GM21423 (cell line): ENCODE measurements at regions not wholly inside any gene's neighbourhood (a gene's known extent, or its start where the extent isn't known, plus 50 kb on each side); places are given as distances from the start of the nearest gene placed in this dataset.
"Not testable (repeated sequence)": the region's sequence is repeated elsewhere in the genome, so short reads cannot be mapped to it uniquely, and the experiment has no call there.

Source experiments
- ATAC-seq: cut with Tn5 transposase; IDR thresholded peaks from one replicate; pipeline ENCODE4 v1.9.1; 2021; ENCODE audit warnings: mild to moderate bottlenecking, moderate library complexity; ENCODE audit not compliant: unreplicated experiment

DNA sequence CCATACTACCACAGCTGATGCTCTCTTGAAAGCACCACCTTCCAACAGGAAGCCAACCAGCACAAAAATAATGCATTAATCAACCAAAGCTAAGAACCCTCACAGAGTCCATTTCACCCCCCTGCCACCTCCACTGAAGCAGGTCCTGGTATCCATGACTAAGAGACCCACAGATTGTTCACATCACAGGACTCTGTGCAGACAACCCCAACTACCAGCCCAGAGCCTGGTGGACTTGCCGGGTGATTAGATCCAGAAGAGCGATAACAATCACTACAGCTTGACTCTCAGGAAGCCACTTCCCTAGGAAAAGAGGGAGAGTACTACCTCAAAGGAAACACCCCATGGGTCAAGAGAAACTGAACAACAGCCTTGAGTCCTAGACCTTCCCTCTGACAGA, 528.1 kb downstream of the KIF20B start:
- ATAC-seq, result no peak

DNA sequence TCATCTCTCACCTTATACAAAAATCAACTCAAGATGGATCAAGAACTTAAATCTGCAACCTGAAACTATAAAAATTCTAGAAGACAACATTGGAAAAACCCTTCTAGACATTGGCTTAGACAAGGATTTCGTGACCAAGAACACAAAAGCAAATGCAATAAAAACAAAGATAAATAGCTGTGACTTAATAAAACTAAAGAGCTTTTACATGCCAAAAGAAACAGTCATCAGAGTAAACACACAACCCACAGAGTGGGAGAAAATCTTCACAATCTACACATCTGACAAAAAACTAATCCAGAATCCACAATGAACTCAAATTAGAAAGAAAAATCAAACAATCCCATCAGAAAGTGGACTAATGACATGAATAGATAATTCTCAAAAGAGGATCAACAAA, 532.4 kb downstream of the KIF20B start:
- not testable (repeated sequence) for ATAC-seq

DNA sequence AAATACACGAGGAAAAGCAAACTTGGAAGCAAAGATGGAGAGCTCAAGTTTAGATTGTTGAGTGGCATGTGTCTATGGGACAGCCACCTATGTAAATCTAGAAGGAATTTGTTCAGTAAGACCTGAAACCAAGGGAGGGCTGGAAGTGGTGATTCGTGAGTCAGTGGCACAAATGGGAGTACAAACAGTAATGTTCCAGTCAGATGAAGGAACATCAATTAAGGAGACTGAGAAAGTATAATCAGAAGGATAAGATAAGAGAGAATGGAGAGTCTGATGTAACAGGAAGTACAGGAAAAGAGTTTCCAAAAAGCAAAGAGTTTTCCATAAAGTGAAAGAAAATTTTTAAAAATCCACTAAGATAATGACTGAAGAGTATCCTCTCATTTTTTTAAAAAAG, 544.2 kb downstream of the KIF20B start:
- ATAC-seq, result no peak

DNA sequence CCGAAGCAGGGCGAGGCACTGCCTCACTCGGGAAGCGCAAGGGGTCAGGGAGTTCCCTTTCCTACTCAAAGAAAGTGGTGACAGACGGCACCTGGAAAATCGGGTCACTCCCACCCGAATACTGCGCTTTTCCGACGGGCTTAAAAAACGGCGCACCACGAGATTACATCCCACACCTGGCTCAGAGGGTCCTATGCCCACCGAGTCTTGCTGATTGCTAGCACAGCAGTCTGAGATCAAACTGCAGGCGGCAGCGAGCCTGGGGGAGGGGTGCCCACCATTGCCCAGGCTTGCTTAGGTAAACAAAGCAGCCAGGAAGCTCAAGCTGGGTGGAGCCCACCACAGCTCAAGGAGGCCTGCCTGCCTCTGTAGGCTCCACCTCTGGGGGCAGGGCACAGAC, 549.4 kb downstream of the KIF20B start:
- not testable (repeated sequence) for ATAC-seq

DNA sequence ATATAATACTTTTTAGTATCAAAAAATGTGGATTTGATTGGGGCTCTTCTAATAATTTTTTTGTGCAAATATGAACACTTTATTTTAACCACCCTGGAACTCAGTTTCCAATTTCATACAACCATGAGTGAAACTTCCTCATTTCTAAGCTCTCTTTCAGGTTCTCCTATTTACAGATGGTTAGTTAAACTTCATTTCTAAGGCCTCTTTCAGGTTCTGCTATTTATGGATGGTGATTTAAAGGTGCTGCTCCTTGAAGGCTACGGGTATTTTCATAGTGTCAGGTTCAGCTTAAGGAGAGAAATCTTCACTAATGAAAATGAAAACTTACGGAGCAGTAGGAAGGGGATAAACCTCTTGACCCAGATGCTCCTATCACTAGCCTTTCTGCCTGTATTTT, 568.3 kb downstream of the KIF20B start:
- no peak for ATAC-seq

DNA sequence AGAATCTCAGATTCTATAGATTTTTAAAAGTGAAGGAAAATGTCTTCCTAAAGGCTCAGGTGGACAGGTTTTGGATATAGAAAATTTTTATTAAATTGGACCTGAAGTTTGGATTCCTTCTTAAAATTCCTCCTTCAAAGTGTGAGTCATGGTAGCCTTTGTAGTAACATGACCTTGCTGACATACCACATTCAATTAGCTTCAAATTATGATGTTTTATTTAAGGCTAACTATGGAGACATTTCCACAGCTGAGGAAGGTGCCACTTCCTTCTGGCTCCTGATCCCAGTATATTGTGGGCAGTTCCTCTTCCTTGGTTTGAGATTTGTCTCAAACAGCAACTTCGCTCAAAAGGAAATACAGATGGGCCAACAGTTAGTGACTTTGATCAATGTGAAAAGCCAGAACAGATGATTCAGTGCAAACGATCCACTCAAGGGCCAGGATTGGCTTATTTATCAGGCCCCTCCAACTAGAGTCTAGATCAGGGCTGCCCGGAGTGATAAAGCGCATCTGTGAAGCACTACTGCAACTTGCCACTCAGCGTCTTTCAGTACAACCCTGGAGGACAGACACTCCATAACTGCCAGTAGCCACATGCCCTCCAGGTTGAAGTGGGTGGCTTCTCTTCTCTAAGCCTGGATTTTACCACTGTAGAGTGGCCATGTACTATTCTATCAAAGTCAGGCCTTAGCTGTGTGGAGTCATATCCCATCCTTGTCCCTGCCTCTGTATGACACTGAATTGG, 573.5 kb downstream of the KIF20B start:
- ATAC-seq, result no peak

DNA sequence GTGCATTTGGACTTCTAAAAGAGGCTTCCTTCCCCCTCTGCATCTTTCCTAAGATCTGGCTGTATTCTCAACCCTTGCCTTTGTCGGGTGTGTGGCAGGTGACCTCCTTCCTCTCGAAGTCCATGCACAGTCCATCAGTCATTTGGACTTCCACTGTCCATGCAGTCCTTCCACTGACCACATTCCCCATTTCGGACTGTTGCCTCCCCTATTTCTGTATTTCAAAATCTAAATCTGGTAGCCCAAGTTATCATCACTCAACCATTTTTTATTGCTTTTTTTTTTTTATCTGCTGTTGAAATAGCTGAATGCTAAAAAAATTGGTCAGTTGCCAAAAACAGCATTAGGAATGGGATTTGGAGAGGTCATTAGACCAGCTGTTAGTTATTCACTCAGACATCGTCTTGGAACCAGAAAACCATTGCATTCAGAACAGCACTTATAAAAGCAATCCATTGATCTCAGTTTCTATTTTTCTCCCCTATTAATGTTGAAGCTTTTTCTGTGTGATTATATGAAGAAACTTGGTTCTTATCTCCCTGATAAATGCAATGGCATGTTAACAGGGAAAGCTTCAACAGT, 575.6 kb downstream of the KIF20B start:
- no peak for ATAC-seq

DNA sequence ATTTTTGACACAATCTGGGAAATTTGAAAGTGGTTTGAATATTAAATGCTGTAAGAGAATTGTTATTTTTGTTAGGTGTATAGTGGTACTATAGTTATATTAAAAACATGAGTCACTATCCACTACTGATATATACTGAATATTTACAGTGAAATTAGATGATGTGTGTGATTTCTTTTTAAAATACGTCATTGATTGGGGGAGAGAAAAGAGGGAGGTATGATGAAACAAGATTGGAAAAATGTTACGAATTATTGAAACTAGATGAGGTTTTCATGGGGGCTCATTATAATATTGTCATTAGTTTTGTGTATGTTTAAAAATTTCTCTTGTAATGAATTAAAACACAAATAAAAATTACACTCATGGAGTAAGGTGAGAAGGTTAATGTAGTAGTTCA, 571.4 kb downstream of the HTR7 start:
- no peak for ATAC-seq

DNA sequence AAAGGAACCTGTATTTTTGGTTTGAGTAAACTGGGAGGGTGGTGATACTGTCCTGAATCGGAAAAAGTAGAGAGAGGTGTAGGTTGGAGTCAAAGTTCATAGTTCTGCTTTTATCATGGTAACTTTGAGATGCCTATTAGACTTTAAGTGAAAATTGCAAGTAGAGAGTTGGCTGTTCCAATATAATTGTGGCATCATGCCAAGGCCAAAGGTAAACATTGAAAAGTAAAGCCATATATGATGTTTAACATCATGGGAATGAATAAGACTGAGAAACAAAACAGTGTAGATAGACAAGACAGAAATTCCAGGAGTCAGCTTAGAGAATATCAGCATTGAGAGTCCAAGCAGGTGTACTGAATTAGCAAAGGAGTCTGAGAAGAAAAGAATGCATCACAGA, 570.9 kb downstream of the HTR7 start:
- ATAC-seq, result no peak

DNA sequence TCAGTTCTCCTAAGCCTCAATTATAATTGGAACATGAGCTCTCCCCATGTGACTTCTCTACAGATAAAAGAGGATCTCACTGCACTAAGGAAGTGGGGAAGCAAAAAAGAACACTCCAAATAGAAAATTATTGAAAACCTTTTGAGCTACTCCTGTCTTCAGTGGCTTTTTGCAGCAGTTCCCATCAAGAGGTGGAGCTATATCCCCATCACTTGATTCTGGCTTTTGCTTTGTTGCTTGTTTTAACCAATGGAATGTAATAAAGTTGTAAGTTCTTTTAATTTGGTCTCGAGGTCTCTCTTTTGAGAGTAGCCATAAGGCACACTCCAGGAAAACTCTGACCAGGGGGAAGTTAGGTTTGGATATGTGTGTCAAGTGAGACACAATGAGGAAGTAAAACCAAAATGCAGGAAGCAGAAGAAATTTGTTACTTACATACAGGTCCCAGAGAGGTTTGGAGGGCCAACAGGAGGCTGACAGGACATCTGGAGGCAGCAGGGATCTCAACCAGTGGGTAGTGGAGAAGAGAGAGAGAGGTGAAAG, 569.4 kb downstream of the HTR7 start:
- peak; percentile 24 for ATAC-seq

DNA sequence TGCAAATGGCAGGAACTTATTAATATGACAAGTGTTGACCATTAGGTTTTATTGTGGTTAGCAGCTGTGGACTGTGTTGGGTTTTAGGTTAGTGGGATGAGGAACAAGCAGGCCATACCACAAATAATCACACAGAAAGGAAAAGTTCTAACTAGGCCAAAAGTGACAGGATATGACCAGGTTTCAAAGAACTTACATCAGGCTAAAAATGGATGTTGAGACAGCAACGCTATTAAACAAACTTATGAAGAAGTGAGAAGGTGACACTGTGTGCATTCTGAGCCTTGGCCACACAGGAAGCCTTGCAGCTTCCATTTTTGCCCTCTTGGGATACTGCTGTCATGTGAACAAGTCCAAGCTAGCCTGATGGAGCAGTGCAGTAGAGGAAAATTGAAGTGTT, 568.8 kb downstream of the HTR7 start:
- peak; percentile 48 for ATAC-seq

DNA sequence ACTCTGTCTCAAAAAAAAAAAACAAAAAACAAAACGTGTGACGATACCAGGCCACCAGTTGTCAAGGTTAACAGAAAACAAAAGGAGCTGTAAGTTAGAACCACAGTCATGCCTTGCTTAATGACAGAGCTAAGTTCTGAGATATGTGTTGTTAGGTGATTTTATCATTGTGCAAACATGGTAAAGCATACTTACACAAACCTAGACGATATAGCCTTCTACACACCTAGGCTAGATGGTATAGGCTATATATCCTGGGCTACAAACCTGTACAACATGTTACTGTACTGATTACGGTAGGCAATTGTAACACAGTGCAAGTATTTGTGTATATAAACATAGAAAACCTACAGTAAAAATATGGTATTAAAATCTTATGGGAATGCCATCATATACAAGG, 564.2 kb downstream of the HTR7 start:
- ATAC-seq, result no peak

DNA sequence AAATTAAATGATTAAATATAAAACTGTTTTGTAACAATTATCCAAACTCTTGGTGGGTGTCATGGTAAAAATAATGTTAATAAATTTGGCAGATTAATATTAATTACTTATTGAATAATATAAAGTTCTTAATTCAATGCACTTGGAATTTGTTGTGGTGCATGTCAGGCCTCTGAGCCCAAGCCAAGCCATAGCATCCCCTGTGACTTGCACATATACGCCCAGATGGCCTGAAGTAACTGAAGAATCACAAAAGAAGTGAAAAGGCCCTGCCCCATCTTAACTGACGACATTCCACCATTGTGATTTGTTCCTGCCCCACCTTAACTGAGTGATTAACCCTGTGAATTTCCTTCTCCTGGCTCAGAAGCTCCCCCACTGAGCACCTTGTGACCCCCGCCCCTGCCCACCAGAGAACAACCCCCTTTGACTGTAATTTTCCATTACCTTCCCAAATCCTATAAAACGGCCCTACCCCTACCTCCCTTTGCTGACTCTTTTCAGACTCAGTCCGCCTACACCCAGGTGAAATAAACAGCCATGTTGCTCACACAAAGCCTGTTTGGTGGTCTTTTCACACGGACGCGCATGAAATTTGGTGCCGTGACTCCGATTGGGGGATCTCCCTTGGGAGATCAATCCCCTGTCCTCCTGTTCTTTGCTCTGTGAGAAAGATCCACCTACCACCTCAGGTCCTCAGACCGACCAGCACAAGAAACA, 562.9 kb downstream of the HTR7 start:
- not testable (repeated sequence) for ATAC-seq

DNA sequence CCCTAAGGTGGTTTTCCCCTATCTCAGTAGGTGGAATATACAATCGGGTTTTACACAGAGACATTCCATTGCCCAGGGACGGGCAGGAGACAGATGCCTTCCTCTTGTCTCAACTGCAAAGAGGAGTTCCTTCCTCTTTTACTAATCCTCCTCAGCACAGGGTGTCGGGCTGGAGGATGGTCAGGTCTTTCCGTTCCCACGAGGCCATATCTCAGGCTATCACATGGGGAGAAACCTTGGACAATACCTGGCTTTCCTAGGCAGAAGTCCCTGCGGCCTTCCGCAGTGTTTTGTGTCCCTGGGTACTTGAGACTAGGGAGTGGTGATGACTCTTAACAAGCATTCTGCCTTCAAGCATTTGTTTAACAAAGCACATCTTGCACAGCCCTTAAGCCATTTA, 555.8 kb downstream of the HTR7 start:
- ATAC-seq, result not testable (repeated sequence)

DNA sequence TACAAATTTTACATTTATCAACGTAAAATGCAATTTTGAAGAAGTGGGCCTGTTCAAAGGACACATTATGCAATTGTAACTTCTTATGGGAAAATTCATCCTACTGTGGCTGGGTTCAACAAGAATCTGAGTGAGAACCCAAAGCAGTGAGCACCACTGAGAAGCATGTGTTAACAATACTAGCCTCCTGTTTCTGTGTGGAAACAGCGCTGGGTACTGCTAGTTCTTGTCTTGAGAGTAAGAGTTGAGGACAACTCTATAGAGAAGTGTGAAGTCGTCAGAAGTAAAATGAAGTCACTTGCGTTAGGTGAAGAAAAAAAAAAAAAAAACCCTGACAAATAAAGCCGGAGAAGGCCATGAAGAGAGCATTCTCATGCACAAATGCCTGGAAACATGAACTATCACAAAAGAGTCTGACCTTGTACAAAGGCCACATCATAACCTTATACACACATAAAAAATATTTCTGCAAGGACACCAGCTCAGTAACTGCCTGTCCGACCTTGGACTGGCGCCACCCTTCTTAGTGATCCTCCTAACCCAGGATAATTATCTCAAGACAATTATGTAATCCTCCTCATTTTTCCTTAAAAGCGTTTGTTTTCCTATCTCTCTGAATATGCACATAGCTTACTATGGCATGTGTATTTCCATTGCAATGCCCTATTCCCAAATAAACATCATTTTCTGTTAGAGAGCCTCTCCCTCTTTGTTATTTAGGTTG, 554.9 kb downstream of the HTR7 start:
- ATAC-seq, result no peak

DNA sequence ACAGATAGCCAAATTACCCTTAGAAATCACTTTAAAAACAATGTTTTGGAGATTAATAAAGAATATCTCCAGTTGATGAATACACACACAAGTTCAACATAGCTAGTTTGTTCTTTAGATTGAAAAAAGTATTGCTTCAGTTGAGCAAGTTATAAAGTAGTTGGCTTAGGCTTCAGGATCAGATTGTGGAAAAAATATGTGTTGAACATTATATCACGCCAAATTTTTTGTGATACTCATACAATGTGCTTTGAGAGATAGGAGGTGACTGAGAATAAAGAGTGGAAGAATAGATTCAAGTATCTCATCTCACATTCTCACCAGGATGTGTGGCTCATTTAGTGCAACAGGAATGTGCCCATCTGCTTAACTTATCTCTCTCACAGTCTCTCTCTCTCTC, 553.3 kb downstream of the HTR7 start:
- no peak for ATAC-seq

DNA sequence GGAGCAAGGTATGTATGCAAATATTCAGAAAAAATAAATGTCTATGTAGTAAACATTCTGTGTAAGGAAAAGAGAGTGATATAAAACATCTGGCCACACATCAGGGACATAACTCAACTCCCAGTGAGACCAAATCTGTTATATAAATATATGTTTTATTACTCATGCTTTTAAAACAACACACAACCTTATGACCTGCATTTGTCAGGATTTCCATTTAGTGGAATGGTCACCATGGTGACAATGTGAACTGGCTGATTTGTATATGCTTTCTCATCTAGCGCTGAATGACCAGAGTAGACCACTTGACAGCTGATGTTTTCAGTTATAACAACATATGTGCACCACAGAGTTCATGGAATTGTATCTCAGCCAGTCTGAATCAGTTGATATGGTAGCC, 551.7 kb downstream of the HTR7 start:
- no peak for ATAC-seq

DNA sequence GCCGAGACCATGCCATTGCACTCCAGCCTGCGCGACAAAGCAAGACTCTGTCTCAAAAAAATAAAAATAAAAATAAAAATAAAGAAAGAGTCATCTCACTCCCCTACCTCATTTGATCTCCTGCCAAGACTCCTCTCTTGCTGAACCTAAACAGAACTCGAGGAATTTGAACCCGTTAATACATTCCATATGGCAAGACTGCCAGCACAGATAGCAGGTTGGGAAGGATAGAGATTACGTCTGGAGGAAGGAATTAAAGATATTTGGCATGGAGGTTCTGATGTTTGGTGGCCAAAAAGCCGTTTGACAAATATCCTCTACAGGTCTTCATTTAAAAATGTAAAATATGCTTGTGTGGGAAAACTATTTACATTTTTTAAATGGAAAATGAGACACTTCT, 549.6 kb downstream of the HTR7 start:
- ATAC-seq, result no peak

DNA sequence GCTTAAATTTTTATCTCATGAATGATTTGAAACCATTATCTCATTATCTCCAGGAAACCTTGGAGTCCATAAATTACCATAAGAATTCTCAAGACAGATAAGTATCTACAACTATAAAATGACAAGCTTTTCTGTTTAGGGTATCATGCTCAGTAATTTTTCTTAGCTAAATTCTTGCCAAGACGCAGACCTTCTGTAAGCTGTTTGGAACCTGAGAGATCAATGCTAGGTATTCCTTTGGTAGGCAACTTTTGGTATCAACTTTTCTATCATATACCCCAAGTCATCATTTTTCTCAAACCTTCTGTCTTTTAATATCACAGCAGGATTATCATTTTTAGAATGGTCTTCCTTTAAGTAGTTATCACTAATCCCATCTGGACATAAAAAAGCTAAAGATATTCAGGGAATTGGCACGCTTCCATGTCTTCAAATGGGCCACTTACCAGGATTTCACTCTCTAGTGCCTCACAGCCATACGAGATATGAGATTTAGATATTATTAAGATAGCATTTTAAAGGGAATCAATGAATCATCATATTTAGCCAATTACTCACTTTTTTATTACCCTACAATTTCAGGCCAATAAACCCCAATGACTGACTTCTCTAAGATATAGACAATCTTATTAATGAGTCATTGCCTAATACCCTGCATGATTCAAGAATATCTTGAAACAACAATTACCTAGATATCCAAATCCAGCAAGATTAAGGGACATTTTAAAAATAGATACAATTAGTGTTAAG, 544.1 kb downstream of the HTR7 start:
- ATAC-seq, result no peak

DNA sequence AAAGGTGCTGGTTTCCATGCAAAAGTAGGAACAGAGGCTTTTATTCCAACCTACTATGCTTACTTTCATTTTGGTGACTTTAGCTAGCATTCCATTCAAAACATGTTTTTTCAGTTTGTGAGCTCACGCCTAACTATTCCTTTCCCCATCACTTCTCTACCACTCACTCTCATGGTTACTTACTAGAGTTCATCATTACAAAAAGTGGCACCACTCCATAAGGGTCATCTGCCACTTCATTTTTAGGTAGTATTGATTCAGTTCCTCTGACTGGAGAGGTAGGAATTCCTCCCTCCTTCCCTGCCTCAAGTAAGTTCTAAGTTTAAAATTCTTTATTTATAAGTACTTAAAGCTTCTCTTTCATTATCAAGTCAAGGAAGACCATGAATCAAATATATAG, 543.1 kb downstream of the HTR7 start:
- no peak for ATAC-seq

DNA sequence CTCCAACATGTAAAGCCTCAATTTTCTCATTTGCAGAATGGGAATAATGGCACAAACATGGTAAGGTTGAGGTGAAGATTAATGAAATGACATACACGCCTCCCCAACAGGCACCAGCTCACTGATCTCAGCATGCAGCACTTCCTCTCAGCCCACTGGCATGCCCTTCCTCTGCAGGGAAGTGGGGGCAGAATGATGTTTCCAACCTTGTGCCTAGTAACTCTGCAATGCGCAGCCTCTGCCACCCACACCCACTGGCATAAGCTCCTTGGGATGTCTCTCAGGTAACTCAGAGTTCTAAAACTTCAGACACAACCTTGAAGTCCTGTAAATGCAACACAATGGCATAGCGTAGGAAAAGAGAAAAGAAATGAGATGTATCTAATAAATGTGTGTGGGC, 540.7 kb downstream of the HTR7 start:
- no peak for ATAC-seq
